ENCODE measurements at regions not wholly inside any gene's neighbourhood (a gene's known extent, or its start where the extent isn't known, plus 50 kb on each side); places are given as distances from the start of the nearest gene placed in this dataset.

- Mint-ChIP-seq H3K4me1 (ENCODE audit: low read depth) (no peaks in the 10 kb centered on the region), H3K4me3 (no peak overlapping the region), H3K27me3 (ENCODE audit: insufficient read depth) (no peaks in the 10 kb centered on the region), H3K27ac (no peak overlapping the region), H3K9me3 (no peaks in the 10 kb centered on the region; the same call in 1 of the 2 replicates), H3K36me3 (ENCODE audit: low read depth) (no peaks in the 10 kb centered on the region)
- no peak for DNase-seq
- TF ChIP-seq CTCF (IDR thresholded peaks at IDR 0.05) = no peak
Observed at GRCh38 chr12:85509081-85509856, 229.2 kb downstream of the ALX1 start.

GRCh38 chr12:85509857-85510256, 229.8 kb downstream of the ALX1 start:
- H3K27me3 Mint-ChIP-seq (ENCODE audit: insufficient read depth) = no peaks in the 10 kb centered on the region
- no peaks in the 10 kb centered on the region for H3K36me3 Mint-ChIP-seq (ENCODE audit: low read depth)
- H3K4me1 Mint-ChIP-seq (ENCODE audit: low read depth) = no peaks in the 10 kb centered on the region
- H3K4me3 Mint-ChIP-seq = no peak overlapping the region
- no peak for DNase-seq
- no peak for TF ChIP-seq CTCF (IDR thresholded peaks at IDR 0.05)
- H3K27ac Mint-ChIP-seq = no peak overlapping the region
- H3K9me3 Mint-ChIP-seq = peaks cover 2% of the 10 kb centered on the region; the same call in 1 of the 2 replicates

GRCh38 chr12:85516039-85516438, 236.0 kb downstream of the ALX1 start:
- Mint-ChIP-seq H3K36me3 (ENCODE audit: low read depth) (no peaks in the 10 kb centered on the region), H3K4me3 (no peak overlapping the region), H3K27me3 (ENCODE audit: insufficient read depth) (no peaks in the 10 kb centered on the region), H3K9me3 (peaks cover 5% of the 10 kb centered on the region; the same call in 1 of the 2 replicates), H3K4me1 (ENCODE audit: low read depth) (no peaks in the 10 kb centered on the region), H3K27ac (no peak overlapping the region)
- no peak for DNase-seq
- TF ChIP-seq CTCF (IDR thresholded peaks at IDR 0.05) = no peak

- TF ChIP-seq CTCF (IDR thresholded peaks at IDR 0.05) = no peak
- Mint-ChIP-seq H3K4me3 (no peak overlapping the region), H3K27me3 (ENCODE audit: insufficient read depth) (peaks cover 2% of the 10 kb centered on the region; the same call in 1 of the 2 replicates), H3K4me1 (ENCODE audit: low read depth) (no peaks in the 10 kb centered on the region), H3K36me3 (ENCODE audit: low read depth) (no peaks in the 10 kb centered on the region; the same call in 1 of the 2 replicates), H3K27ac (no peak overlapping the region), H3K9me3 (peaks cover 10% of the 10 kb centered on the region; the same call in 1 of the 2 replicates)
- DNase-seq = no peak
Observed at GRCh38 chr12:85516667-85517325, 236.8 kb downstream of the ALX1 start.

- H3K27me3 Mint-ChIP-seq (ENCODE audit: insufficient read depth) = peaks cover 2% of the 10 kb centered on the region; the same call in 1 of the 2 replicates
- H3K36me3 Mint-ChIP-seq (ENCODE audit: low read depth) = no peaks in the 10 kb centered on the region; the same call in 1 of the 2 replicates
- H3K27ac Mint-ChIP-seq = no peak overlapping the region
Observed at GRCh38 chr12:85519163-85519562, 239.1 kb downstream of the ALX1 start.

More at GRCh38 chr12:85519163-85519562, 239.1 kb downstream of the ALX1 start:
- DNase-seq = no peak
- H3K4me3 Mint-ChIP-seq = no peak overlapping the region
- no peak for TF ChIP-seq CTCF (IDR thresholded peaks at IDR 0.05)
- H3K9me3 Mint-ChIP-seq = peaks cover 10% of the 10 kb centered on the region; the same call in 1 of the 2 replicates
- no peaks in the 10 kb centered on the region for H3K4me1 Mint-ChIP-seq (ENCODE audit: low read depth)

Measured in HFFc6 (cell line).